ENCODE measurements at regions not wholly inside any gene's neighbourhood (a gene's known extent, or its start where the extent isn't known, plus 50 kb on each side); places are given as distances from the start of the nearest gene placed in this dataset.
"Not testable (repeated sequence)": the region's sequence is repeated elsewhere in the genome, so short reads cannot be mapped to it uniquely, and the experiment has no call there.

- not testable (repeated sequence) for H3F3A ChIP-seq (ENCODE audit: insufficient read depth, low read length); H3K9me3 ChIP-seq (ENCODE audit: low read length); H2AFZ ChIP-seq (ENCODE audit: low read length); H3K4me3 ChIP-seq (ENCODE audit: low read depth, low read length, poor library complexity, severe bottlenecking); H3K36me3 ChIP-seq (ENCODE audit: insufficient read depth, low read length); H3K4me1 ChIP-seq (ENCODE audit: insufficient read depth, low read length, severe bottlenecking); H4K20me1 ChIP-seq (ENCODE audit: insufficient read depth, low read length); H3K4me2 ChIP-seq (ENCODE audit: low read length); H3K27ac ChIP-seq (ENCODE audit: low read depth, low read length, poor library complexity, severe bottlenecking); H3K27me3 ChIP-seq (ENCODE audit: insufficient read depth, low read length); H3K79me2 ChIP-seq (ENCODE audit: insufficient read depth, low read length); H3K9ac ChIP-seq (ENCODE audit: low read length); H3K9me2 ChIP-seq (ENCODE audit: low read depth, low read length)
These were observed 759.4 kb downstream of the TTLL7 start for GRCh38 chr1:83239568-83239967.

GRCh38 chr1:83238654-83239053 lies 760.3 kb downstream of the TTLL7 start:
- H3K4me3 ChIP-seq (ENCODE audit: low read depth, low read length, poor library complexity, severe bottlenecking); H3F3A ChIP-seq (ENCODE audit: insufficient read depth, low read length); H3K27ac ChIP-seq (ENCODE audit: low read depth, low read length, poor library complexity, severe bottlenecking); H3K4me2 ChIP-seq (ENCODE audit: low read length); H2AFZ ChIP-seq (ENCODE audit: low read length); H3K9me3 ChIP-seq (ENCODE audit: low read length); H3K9me2 ChIP-seq (ENCODE audit: low read depth, low read length); H3K36me3 ChIP-seq (ENCODE audit: insufficient read depth, low read length); H3K79me2 ChIP-seq (ENCODE audit: insufficient read depth, low read length); H4K20me1 ChIP-seq (ENCODE audit: insufficient read depth, low read length); H3K4me1 ChIP-seq (ENCODE audit: insufficient read depth, low read length, severe bottlenecking); H3K9ac ChIP-seq (ENCODE audit: low read length); H3K27me3 ChIP-seq (ENCODE audit: insufficient read depth, low read length): not testable (repeated sequence)

GRCh38 chr1:83219788-83220187 lies 779.1 kb downstream of the TTLL7 start:
- not testable (repeated sequence) for H3K9me2 ChIP-seq (ENCODE audit: low read depth, low read length); H3K9ac ChIP-seq (ENCODE audit: low read length); H3K4me1 ChIP-seq (ENCODE audit: insufficient read depth, low read length, severe bottlenecking); H3F3A ChIP-seq (ENCODE audit: insufficient read depth, low read length); H2AFZ ChIP-seq (ENCODE audit: low read length); H3K36me3 ChIP-seq (ENCODE audit: insufficient read depth, low read length); H3K4me2 ChIP-seq (ENCODE audit: low read length); H3K27ac ChIP-seq (ENCODE audit: low read depth, low read length, poor library complexity, severe bottlenecking); H3K9me3 ChIP-seq (ENCODE audit: low read length); H4K20me1 ChIP-seq (ENCODE audit: insufficient read depth, low read length); H3K4me3 ChIP-seq (ENCODE audit: low read depth, low read length, poor library complexity, severe bottlenecking); H3K27me3 ChIP-seq (ENCODE audit: insufficient read depth, low read length); H3K79me2 ChIP-seq (ENCODE audit: insufficient read depth, low read length)

GRCh38 chr1:83218036-83218716 lies 780.8 kb downstream of the TTLL7 start:
- not testable (repeated sequence) for H3K4me2 ChIP-seq (ENCODE audit: low read length); H3K9ac ChIP-seq (ENCODE audit: low read length); H3K27me3 ChIP-seq (ENCODE audit: insufficient read depth, low read length); H3K27ac ChIP-seq (ENCODE audit: low read depth, low read length, poor library complexity, severe bottlenecking); H3K9me2 ChIP-seq (ENCODE audit: low read depth, low read length); H3K4me3 ChIP-seq (ENCODE audit: low read depth, low read length, poor library complexity, severe bottlenecking); H3K79me2 ChIP-seq (ENCODE audit: insufficient read depth, low read length); H3K9me3 ChIP-seq (ENCODE audit: low read length); H3K4me1 ChIP-seq (ENCODE audit: insufficient read depth, low read length, severe bottlenecking); H3K36me3 ChIP-seq (ENCODE audit: insufficient read depth, low read length); H3F3A ChIP-seq (ENCODE audit: insufficient read depth, low read length); H2AFZ ChIP-seq (ENCODE audit: low read length); H4K20me1 ChIP-seq (ENCODE audit: insufficient read depth, low read length)

- not testable (repeated sequence) for H3K4me2 ChIP-seq (ENCODE audit: low read length); H3K4me1 ChIP-seq (ENCODE audit: insufficient read depth, low read length, severe bottlenecking); H3K9me2 ChIP-seq (ENCODE audit: low read depth, low read length); H3K27me3 ChIP-seq (ENCODE audit: insufficient read depth, low read length); H3F3A ChIP-seq (ENCODE audit: insufficient read depth, low read length); H3K4me3 ChIP-seq (ENCODE audit: low read depth, low read length, poor library complexity, severe bottlenecking); H3K27ac ChIP-seq (ENCODE audit: low read depth, low read length, poor library complexity, severe bottlenecking); H3K9me3 ChIP-seq (ENCODE audit: low read length); H4K20me1 ChIP-seq (ENCODE audit: insufficient read depth, low read length); H3K36me3 ChIP-seq (ENCODE audit: insufficient read depth, low read length); H2AFZ ChIP-seq (ENCODE audit: low read length); H3K79me2 ChIP-seq (ENCODE audit: insufficient read depth, low read length); H3K9ac ChIP-seq (ENCODE audit: low read length)
These were observed 784.6 kb downstream of the TTLL7 start for GRCh38 chr1:83214317-83214716.

GRCh38 chr1:83213648-83214047 lies 785.3 kb downstream of the TTLL7 start:
- not testable (repeated sequence) for H3K9me2 ChIP-seq (ENCODE audit: low read depth, low read length); H3K9ac ChIP-seq (ENCODE audit: low read length); H3K9me3 ChIP-seq (ENCODE audit: low read length); H3K36me3 ChIP-seq (ENCODE audit: insufficient read depth, low read length); H3K79me2 ChIP-seq (ENCODE audit: insufficient read depth, low read length); H4K20me1 ChIP-seq (ENCODE audit: insufficient read depth, low read length); H3F3A ChIP-seq (ENCODE audit: insufficient read depth, low read length); H3K4me1 ChIP-seq (ENCODE audit: insufficient read depth, low read length, severe bottlenecking); H3K27me3 ChIP-seq (ENCODE audit: insufficient read depth, low read length); H2AFZ ChIP-seq (ENCODE audit: low read length); H3K4me2 ChIP-seq (ENCODE audit: low read length); H3K4me3 ChIP-seq (ENCODE audit: low read depth, low read length, poor library complexity, severe bottlenecking); H3K27ac ChIP-seq (ENCODE audit: low read depth, low read length, poor library complexity, severe bottlenecking)

- not testable (repeated sequence) for H3K4me1 ChIP-seq (ENCODE audit: insufficient read depth, low read length, severe bottlenecking); H4K20me1 ChIP-seq (ENCODE audit: insufficient read depth, low read length); H3K36me3 ChIP-seq (ENCODE audit: insufficient read depth, low read length); H3F3A ChIP-seq (ENCODE audit: insufficient read depth, low read length); H3K27ac ChIP-seq (ENCODE audit: low read depth, low read length, poor library complexity, severe bottlenecking); H2AFZ ChIP-seq (ENCODE audit: low read length); H3K9me2 ChIP-seq (ENCODE audit: low read depth, low read length); H3K4me3 ChIP-seq (ENCODE audit: low read depth, low read length, poor library complexity, severe bottlenecking); H3K9ac ChIP-seq (ENCODE audit: low read length); H3K9me3 ChIP-seq (ENCODE audit: low read length); H3K79me2 ChIP-seq (ENCODE audit: insufficient read depth, low read length); H3K27me3 ChIP-seq (ENCODE audit: insufficient read depth, low read length); H3K4me2 ChIP-seq (ENCODE audit: low read length)
These were observed 786.9 kb downstream of the TTLL7 start for GRCh38 chr1:83212033-83212432.

- not testable (repeated sequence) for H3K9ac ChIP-seq (ENCODE audit: low read length); H3K79me2 ChIP-seq (ENCODE audit: insufficient read depth, low read length); H3K9me3 ChIP-seq (ENCODE audit: low read length); H3F3A ChIP-seq (ENCODE audit: insufficient read depth, low read length); H3K4me1 ChIP-seq (ENCODE audit: insufficient read depth, low read length, severe bottlenecking); H4K20me1 ChIP-seq (ENCODE audit: insufficient read depth, low read length); H3K27ac ChIP-seq (ENCODE audit: low read depth, low read length, poor library complexity, severe bottlenecking); H3K4me2 ChIP-seq (ENCODE audit: low read length); H3K4me3 ChIP-seq (ENCODE audit: low read depth, low read length, poor library complexity, severe bottlenecking); H3K27me3 ChIP-seq (ENCODE audit: insufficient read depth, low read length); H3K9me2 ChIP-seq (ENCODE audit: low read depth, low read length); H2AFZ ChIP-seq (ENCODE audit: low read length); H3K36me3 ChIP-seq (ENCODE audit: insufficient read depth, low read length)
These were observed 790.4 kb downstream of the TTLL7 start for GRCh38 chr1:83208540-83208939.
